Mucosa of rectum (tissue), 2 donors: ENCODE measurements at regions not wholly inside any gene's neighbourhood (a gene's known extent, or its start where the extent isn't known, plus 50 kb on each side); places are given as distances from the start of the nearest gene placed in this dataset.
"Not testable (repeated sequence)": the region's sequence is repeated elsewhere in the genome, so short reads cannot be mapped to it uniquely, and the experiment has no call there.

ENCODE experiments used
- H3K27ac ChIP-seq, 2 donors: one replicate each; pipeline ENCODE4 v1.7.0; 2013; ENCODE audit warnings: inconsistent platforms in 2 of 2, low read depth in 2 of 2, low read length in 2 of 2
- H3K27me3 ChIP-seq, 2 donors: one replicate each; pipeline ENCODE4 v1.7.0; 2013; ENCODE audit warnings: low read length in 2 of 2; ENCODE audit not compliant: control insufficient read depth in 2 of 2, insufficient read depth in 2 of 2
- H3K36me3 ChIP-seq, 2 donors: one replicate each; pipeline ENCODE4 v1.7.0; 2013; ENCODE audit warnings: low read length in 2 of 2; ENCODE audit not compliant: control insufficient read depth in 2 of 2, insufficient read depth in 2 of 2
- H3K4me1 ChIP-seq, 2 donors: one replicate each; pipeline ENCODE4 v1.7.0; 2013; ENCODE audit warnings: low read length in 2 of 2, mild to moderate bottlenecking in 1 of 2; ENCODE audit not compliant: control insufficient read depth in 2 of 2, insufficient read depth in 2 of 2
- H3K4me3 ChIP-seq, 2 donors: one replicate each; pipeline ENCODE4 v1.7.0; 2013; ENCODE audit warnings: low read length in 2 of 2
- H3K9ac ChIP-seq, 2 donors: one replicate each; pipeline ENCODE4 v1.7.0; 2013; ENCODE audit warnings: low read length in 2 of 2, low read depth in 1 of 2, mild to moderate bottlenecking in 1 of 2
- H3K9me3 ChIP-seq, 2 donors: one replicate each; pipeline ENCODE4 v1.7.0; 2013; ENCODE audit warnings: low read length in 2 of 2; ENCODE audit not compliant: control insufficient read depth in 2 of 2
- donor health status: healthy.
- donor health status: Normal muscosa, but diverticular disease.

DNA sequence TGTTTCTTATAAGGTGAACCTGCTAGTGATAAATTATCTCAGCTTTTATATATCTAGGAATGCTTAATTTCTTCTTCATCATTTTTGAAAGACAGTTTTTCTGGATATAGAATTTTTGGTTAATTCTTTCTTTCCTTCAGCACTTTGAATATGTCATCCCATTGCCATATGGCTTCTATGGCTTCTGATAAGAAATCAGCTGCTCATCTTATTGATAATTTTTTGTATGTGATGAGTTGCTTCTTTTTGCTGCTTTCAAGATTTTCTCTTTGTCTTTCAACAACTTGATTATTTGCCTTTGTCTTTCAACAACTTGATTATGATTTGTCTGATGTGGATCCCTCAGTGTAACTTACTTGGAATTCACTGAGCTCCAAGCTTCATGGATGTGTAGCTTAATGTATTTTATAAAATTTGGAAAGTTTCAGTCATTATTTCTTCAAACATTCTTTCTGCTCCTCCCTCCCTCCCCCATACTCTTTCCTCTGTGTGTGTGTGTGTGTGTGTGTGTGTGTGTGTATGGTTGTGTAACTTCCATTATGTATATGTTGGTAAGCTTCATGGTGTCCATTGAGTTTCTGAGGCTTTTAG, 243.9 kb downstream of the TLE1 start:
- no peaks in the 10 kb centered on the region for H3K36me3 ChIP-seq
- H3K9me3 ChIP-seq = peaks cover 0 to 1% of the 10 kb centered on the region in 2 donors
- H3K27me3 ChIP-seq = no peaks in the 10 kb centered on the region
- no peaks in the 10 kb centered on the region for H3K4me1 ChIP-seq
- no peak overlapping the region for H3K9ac ChIP-seq
- H3K4me3 ChIP-seq = no peak overlapping the region
- H3K27ac ChIP-seq = no peak overlapping the region

DNA sequence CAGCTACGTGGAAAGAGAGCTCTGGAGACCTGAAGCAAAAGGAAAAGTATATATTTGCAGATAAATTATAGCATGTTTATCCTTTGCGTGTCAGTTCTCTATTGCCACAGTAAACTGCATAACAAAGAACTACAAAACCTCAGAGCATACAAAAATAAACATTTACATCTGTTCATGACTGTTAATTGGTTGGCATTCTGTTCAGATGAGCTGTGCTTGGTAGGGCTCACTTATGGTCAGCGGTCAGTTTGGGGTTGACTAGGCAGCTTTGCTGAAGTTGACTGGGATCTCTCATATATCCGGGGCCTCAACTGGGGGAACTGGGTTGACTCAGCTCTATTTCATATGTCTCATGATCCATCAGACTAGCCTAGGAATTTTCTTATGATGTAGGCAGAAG, 257.7 kb downstream of the TLE1 start:
- Histone ChIP-seq H3K36me3 (no peaks in the 10 kb centered on the region), H3K9ac (no peak overlapping the region), H3K4me3 (no peak overlapping the region), H3K27ac (no peak overlapping the region), H3K9me3 (peaks cover 0 to 5% of the 10 kb centered on the region in 2 donors), H3K27me3 (no peaks in the 10 kb centered on the region), H3K4me1 (no peaks in the 10 kb centered on the region)

DNA sequence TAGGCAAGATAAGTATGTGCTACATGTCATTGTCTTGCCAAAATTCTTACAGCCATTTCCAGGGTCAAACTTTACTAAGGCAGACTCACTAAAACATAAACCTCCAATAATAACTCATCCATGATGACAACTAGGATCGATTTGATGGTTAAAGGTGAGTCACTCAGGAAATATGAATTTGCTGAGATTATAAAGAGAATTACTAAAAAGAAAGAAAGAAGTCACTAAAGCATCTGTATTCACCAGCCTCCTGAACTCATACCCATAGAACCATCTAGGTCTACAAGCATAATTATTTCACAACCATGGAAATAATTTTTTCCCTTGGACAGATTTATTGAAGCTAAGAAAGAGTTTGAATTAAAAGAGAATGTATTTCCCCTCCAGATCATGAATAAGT, 258.6 kb downstream of the TLE1 start:
- H3K4me3 ChIP-seq = no peak overlapping the region
- no peak overlapping the region for H3K27ac ChIP-seq
- H3K27me3 ChIP-seq = no peaks in the 10 kb centered on the region
- no peaks in the 10 kb centered on the region for H3K4me1 ChIP-seq
- H3K9me3 ChIP-seq = peaks cover 0 to 9% of the 10 kb centered on the region in 2 donors
- H3K9ac ChIP-seq = no peak overlapping the region
- H3K36me3 ChIP-seq = no peaks in the 10 kb centered on the region

DNA sequence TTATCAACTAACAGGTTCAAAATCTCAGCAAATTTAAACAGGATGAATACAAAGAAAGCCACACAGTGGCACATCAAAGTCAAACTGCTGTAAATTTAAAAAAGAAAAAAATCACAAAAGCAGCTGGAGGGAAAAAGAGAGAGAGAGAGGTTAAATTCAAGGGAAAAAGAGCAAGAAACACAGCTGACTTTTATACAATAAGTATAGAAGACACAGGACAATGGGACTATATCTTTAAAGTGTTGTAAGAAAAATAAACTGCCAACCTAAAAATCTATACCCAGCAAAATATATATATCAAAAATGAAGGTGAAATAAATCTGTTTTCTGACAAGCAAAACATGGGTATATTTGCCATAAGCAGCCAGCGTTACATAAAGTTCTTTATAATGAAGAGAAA, 261.5 kb downstream of the TLE1 start:
- Histone ChIP-seq H3K27me3 (no peaks in the 10 kb centered on the region), H3K36me3 (no peaks in the 10 kb centered on the region), H3K4me1 (no peaks in the 10 kb centered on the region), H3K27ac (no peak overlapping the region), H3K9me3 (peaks cover 0 to 9% of the 10 kb centered on the region in 2 donors), H3K4me3 (no peak overlapping the region), H3K9ac (no peak overlapping the region)

DNA sequence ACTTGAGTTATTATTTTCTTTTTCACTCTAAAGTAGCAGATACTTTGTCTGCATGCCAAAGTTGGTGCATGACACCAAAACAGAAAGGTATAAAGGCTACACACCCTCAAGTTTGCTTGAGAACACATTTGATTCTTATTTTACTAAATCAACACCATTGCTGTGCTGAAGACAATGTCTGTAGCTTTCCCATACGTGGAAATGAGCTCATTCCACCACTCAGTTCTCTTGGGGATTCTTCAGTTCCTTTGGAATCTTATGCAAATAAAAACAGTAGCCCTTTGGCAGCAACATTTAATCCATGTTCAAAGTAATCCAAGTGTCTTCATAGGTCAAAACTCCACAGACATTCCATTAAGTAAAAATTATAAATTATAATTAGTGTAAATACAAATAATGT, 264.9 kb downstream of the TLE1 start:
- Histone ChIP-seq H3K27ac (no peak overlapping the region), H3K9ac (no peak overlapping the region), H3K4me1 (no peaks in the 10 kb centered on the region), H3K36me3 (no peaks in the 10 kb centered on the region), H3K4me3 (no peak overlapping the region), H3K9me3 (peaks cover 0 to 9% of the 10 kb centered on the region in 2 donors), H3K27me3 (no peaks in the 10 kb centered on the region)

DNA sequence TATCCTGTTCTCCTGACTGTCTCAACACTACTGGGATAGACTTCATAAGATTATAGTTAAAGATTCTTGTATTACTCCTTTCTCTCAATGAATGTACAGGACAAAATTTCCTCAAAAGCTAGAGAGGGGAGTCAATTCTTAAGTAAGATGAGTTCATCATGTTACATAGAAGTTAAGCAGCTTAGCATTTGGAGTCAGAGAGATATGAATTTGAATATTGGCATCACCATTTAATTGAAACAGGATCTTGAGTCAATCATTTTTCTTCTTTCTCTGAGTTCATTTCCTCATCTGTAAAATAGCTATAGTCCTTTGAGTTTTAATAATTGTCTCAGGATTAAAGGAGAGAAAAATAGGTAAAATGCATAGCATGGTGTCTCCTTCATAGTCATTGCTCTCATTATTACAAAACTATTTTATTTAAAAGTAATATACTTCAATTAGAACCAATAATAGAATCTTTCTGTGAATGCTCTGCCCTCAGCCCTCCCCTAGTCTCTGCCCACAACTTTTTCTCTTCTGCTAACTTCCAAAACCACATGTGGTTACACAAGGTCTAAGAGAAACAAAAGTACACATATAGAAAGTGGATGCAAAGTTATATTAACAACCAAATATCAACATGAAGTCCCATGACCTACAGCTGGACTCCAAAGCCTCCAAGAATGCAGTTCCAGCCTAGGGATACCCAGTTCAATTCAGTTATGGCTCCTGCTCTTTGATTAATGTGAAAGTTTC, 265.6 kb downstream of the TLE1 start:
- Histone ChIP-seq H3K27me3 (no peaks in the 10 kb centered on the region), H3K36me3 (no peaks in the 10 kb centered on the region), H3K9me3 (peaks cover 0 to 9% of the 10 kb centered on the region in 2 donors), H3K9ac (no peak overlapping the region), H3K4me1 (no peaks in the 10 kb centered on the region), H3K27ac (no peak overlapping the region), H3K4me3 (no peak overlapping the region)

DNA sequence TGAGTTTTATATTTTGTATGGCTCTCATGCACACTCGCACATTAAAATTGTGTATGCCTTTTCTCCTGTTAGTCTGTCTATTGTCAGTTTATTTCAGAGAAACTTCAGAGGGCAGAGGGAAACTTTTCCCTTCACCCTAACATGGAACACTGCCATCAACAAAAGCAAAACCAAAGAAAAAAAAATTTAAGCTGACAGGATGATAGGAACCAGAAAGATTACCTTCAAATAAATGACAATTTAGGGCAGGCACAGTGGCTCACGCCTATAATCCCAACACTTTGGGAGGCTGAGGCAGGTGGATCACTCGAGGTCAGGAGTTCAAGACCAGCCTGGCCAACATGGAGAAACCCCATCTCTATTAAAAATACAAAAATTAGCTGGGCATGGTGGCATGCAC, 268.3 kb downstream of the TLE1 start:
- H3K4me3 ChIP-seq, H3K9ac ChIP-seq, H3K27me3 ChIP-seq, H3K36me3 ChIP-seq, H3K9me3 ChIP-seq, H3K27ac ChIP-seq, H3K4me1 ChIP-seq: not testable (repeated sequence)

DNA sequence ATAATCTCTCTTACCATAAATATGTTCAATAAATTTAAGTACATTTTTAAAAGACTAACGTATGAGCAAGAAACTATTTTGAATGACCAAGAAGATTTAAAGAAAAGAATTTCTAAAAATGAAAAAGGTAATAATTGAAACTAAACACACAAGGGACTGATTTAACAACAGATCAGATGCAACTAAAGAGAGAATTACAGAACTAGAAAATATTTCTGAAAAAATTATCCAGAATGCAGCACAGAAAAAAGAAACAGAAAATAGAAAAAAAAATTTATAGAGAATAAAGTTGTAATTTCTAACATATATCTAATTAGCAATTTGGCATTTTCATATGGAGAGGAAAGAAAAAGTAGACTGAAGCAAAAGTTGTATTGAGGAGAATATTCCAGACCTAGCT, 269.3 kb downstream of the TLE1 start:
- no peaks in the 10 kb centered on the region for H3K36me3 ChIP-seq
- no peaks in the 10 kb centered on the region for H3K9me3 ChIP-seq
- no peak overlapping the region for H3K4me3 ChIP-seq
- no peaks in the 10 kb centered on the region for H3K4me1 ChIP-seq
- no peaks in the 10 kb centered on the region for H3K27me3 ChIP-seq
- no peak overlapping the region for H3K9ac ChIP-seq
- H3K27ac ChIP-seq = no peak overlapping the region

DNA sequence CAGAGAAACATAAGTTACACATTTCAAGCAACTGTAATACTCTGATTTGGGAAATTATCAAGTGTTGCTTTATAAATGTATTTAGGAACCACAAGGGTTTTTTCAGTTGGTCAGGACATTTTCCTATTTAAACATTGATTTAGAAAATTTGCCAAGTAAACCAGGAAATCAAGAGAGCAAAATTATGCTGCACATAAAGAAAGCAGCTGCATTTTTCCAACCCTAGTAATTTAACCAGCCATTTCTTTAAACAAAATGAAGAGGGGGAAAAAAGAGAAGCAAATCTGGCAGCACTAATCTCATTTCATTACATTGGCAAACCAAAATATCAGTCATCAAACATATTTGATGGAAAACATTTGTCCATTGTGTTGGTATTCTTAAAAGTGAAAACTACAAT, 271.4 kb downstream of the TLE1 start:
- H3K27me3 ChIP-seq = no peaks in the 10 kb centered on the region
- H3K27ac ChIP-seq = no peak overlapping the region
- no peaks in the 10 kb centered on the region for H3K36me3 ChIP-seq
- no peak overlapping the region for H3K9ac ChIP-seq
- H3K4me3 ChIP-seq = no peak overlapping the region
- no peaks in the 10 kb centered on the region for H3K9me3 ChIP-seq
- H3K4me1 ChIP-seq = no peaks in the 10 kb centered on the region

DNA sequence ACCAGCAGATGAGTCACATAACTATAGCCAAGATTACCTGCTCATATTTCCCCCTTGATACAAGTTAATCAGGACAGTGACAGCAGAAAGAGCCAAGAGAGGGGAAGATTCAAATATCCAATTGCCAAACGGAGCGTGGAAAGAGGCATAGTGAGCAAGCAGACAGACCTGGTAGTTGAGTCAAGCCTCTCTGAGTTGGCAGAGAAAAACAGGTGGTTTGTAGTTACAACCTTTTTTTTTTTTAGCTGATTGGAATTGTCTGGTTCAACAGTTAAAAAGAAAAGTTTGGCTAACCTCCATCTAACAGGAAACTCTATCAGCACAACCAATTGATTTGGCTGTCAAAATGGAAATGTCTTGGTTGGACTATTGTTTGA, 272.1 kb downstream of the TLE1 start:
- Histone ChIP-seq H3K9me3 (no peaks in the 10 kb centered on the region), H3K9ac (no peak overlapping the region), H3K27ac (no peak overlapping the region), H3K27me3 (no peaks in the 10 kb centered on the region), H3K36me3 (no peaks in the 10 kb centered on the region), H3K4me1 (no peaks in the 10 kb centered on the region), H3K4me3 (no peak overlapping the region)
